HG02840 (cell line): ENCODE measurements at regions not wholly inside any gene's neighbourhood (a gene's known extent, or its start where the extent isn't known, plus 50 kb on each side); places are given as distances from the start of the nearest gene placed in this dataset.
"Not testable (repeated sequence)": the region's sequence is repeated elsewhere in the genome, so short reads cannot be mapped to it uniquely, and the experiment has no call there.

Source experiments
- ATAC-seq: cut with Tn5 transposase; IDR thresholded peaks from one replicate; pipeline ENCODE4 v1.9.1; 2021; ENCODE audit warnings: mild to moderate bottlenecking, moderate library complexity, moderate number of reproducible peaks; ENCODE audit not compliant: unreplicated experiment, low FRiP score

GRCh38 chr5:105131045-105131444, 1568.5 kb upstream of the NUDT12 start:
- ATAC-seq = no peak

GRCh38 chr5:105101577-105101976, 1539.0 kb upstream of the NUDT12 start:
- no peak for ATAC-seq

- no peak for ATAC-seq
These were observed 1526.4 kb upstream of the NUDT12 start for GRCh38 chr5:105088961-105089360.

GRCh38 chr5:105088102-105088501, 1525.5 kb upstream of the NUDT12 start:
- ATAC-seq = no peak

GRCh38 chr5:105057893-105058292, 1495.3 kb upstream of the NUDT12 start:
- no peak for ATAC-seq

GRCh38 chr5:105057001-105057436, 1494.4 kb upstream of the NUDT12 start:
- no peak for ATAC-seq

- no peak for ATAC-seq
These were observed 1491.8 kb upstream of the NUDT12 start for GRCh38 chr5:105054406-105054805.

GRCh38 chr5:105042623-105043022, 1480.0 kb upstream of the NUDT12 start:
- no peak for ATAC-seq

GRCh38 chr5:105036814-105037213, 1474.2 kb upstream of the NUDT12 start:
- ATAC-seq = not testable (repeated sequence)

GRCh38 chr5:105034401-105034763, 1471.8 kb upstream of the NUDT12 start:
- ATAC-seq = no peak

GRCh38 chr5:105033637-105034400, 1471.2 kb upstream of the NUDT12 start:
- no peak for ATAC-seq

GRCh38 chr5:105032917-105033316, 1470.3 kb upstream of the NUDT12 start:
- ATAC-seq = no peak

GRCh38 chr5:105030153-105030552, 1467.6 kb upstream of the NUDT12 start:
- ATAC-seq = no peak

- no peak for ATAC-seq
These were observed 1452.5 kb upstream of the NUDT12 start for GRCh38 chr5:105015098-105015497.

GRCh38 chr5:104998572-104998971, 1436.0 kb upstream of the NUDT12 start:
- ATAC-seq = no peak

GRCh38 chr5:104998169-104998568, 1435.6 kb upstream of the NUDT12 start:
- no peak for ATAC-seq

- ATAC-seq = no peak
These were observed 1424.5 kb upstream of the NUDT12 start for GRCh38 chr5:104987074-104987473.

- ATAC-seq = no peak
These were observed 1414.9 kb upstream of the NUDT12 start for GRCh38 chr5:104977529-104977928.

- no peak for ATAC-seq
These were observed 1405.3 kb upstream of the NUDT12 start for GRCh38 chr5:104967806-104968410.

GRCh38 chr5:104965006-104965405, 1402.4 kb upstream of the NUDT12 start:
- no peak for ATAC-seq

GRCh38 chr5:104955479-104955878, 1392.9 kb upstream of the NUDT12 start:
- ATAC-seq = no peak

GRCh38 chr5:104952876-104953275, 1390.3 kb upstream of the NUDT12 start:
- no peak for ATAC-seq
